HCT116 (cell line): ENCODE measurements at regions not wholly inside any gene's neighbourhood (a gene's known extent, or its start where the extent isn't known, plus 50 kb on each side); places are given as distances from the start of the nearest gene placed in this dataset.

Experiments used
- ATAC-seq: fragments of 200-7000 bp; cut with Tn5 transposase; 2 replicates; pipeline ENCODE4 v1.9.1; 2020; ENCODE audit warnings: mild to moderate bottlenecking, moderate library complexity
- BruUV-seq: library from RNA; stranded (reverse); fragments of 400-500 nt; replicated peaks from 2 replicates; lab custom pipeline; 2021; lab: Mats Ljungman, UMichigan
- CTCF ChIA-PET: fragments of 300-600 bp; sonication (Branson Sonifier 250); formaldehyde crosslinking; loops from one replicate; lab custom pipeline; 2021; ENCODE audit warnings: antibody characterized with exemption; lab: Charles Lee
- POLR2A ChIA-PET: fragments of 300-600, 350-600 bp; sonication (Branson Sonifier 250); formaldehyde crosslinking; loops from one replicate; lab custom pipeline; 2021; ENCODE audit warnings: antibody characterized with exemption; lab: Charles Lee
- RAD21 ChIA-PET, 2 experiments: fragments of 300-600 bp; sonication (Branson Sonifier 250); formaldehyde crosslinking; loops; one replicate each; lab custom pipeline; 2023; ENCODE audit warnings: low total read pairs in 2 of 2; ENCODE audit not compliant: uncharacterized antibody in 2 of 2, unreplicated experiment in 2 of 2, low non-redundant PET in 1 of 2; lab: Charles Lee
- DNase-seq: peaks from one replicate; pipeline ENCODE4 v3.0.0-alpha.2; 2010; ENCODE audit warnings: low read depth, low spot score
- H2AFZ ChIP-seq: fragments of 200-600 bp; shearing (Covaris generic), sonication (generic); 2 replicates; pipeline ENCODE4 v1.6.1; 2017; ENCODE audit warnings: low read depth, mixed run types, mixed read lengths, antibody characterized with exemption, low read length; ENCODE audit not compliant: poor library complexity, severe bottlenecking
- H3K27ac ChIP-seq: 2 replicates; pipeline ENCODE4 v1.5.1; 2012; ENCODE audit warnings: low read depth, low read length
- H3K27me3 ChIP-seq: fragments of 200-600 bp; sonication (generic); 2 replicates; pipeline ENCODE4 v1.6.1; 2016; ENCODE audit warnings: mixed run types, low read length, mixed read lengths; ENCODE audit not compliant: insufficient read depth
- H3K36me3 ChIP-seq, 2 experiments: fragments of 200-500 bp in 1 of 2; fragments of 200-600 bp in 1 of 2; sonication (Bioruptor generic) in 1 of 2; sonication (generic) in 1 of 2; 2 replicates each; pipeline versions ENCODE4 v1.5.1 to v1.6.1; 2014 to 2016; ENCODE audit warnings: low read length in 2 of 2, inconsistent platforms in 1 of 2, mixed read lengths in 1 of 2, mixed run types in 1 of 2; ENCODE audit not compliant: insufficient read depth in 2 of 2, control insufficient read depth in 1 of 2
- H3K4me1 ChIP-seq, 2 experiments: fragments of 200-600 bp in 1 of 2; sonication (generic) in 1 of 2; 2 replicates each; pipeline versions ENCODE4 v1.5.1 to v1.6.1; 2012 to 2017; ENCODE audit warnings: low read length in 2 of 2, inconsistent platforms in 1 of 2, mild to moderate bottlenecking in 1 of 2, mixed read lengths in 1 of 2, mixed run types in 1 of 2, moderate library complexity in 1 of 2; ENCODE audit not compliant: insufficient read depth in 2 of 2, control insufficient read depth in 1 of 2
- H3K4me2 ChIP-seq: fragments of 200-600 bp; sonication (generic); 2 replicates; pipeline ENCODE4 v1.6.1; 2017; ENCODE audit warnings: mixed run types, low read length, mixed read lengths
- H3K4me3 ChIP-seq, 2 experiments: fragments of 200-600 bp in 1 of 2; sonication (generic) in 1 of 2; replicated peaks in 1 of 2; 2 replicates each; pipeline ENCODE4 v1.5.1; 2011 to 2016; ENCODE audit warnings: low read length in 2 of 2, control low read depth in 1 of 2, low read depth in 1 of 2, mild to moderate bottlenecking in 1 of 2, mixed read lengths in 1 of 2, mixed run types in 1 of 2
- H3K79me2 ChIP-seq: fragments of 200-600 bp; sonication (generic); 2 replicates; pipeline ENCODE4 v1.6.1; 2017; ENCODE audit warnings: mild to moderate bottlenecking, mixed run types, low read length, moderate library complexity, mixed read lengths; ENCODE audit not compliant: insufficient read depth
- H3K9ac ChIP-seq: fragments of 200-600 bp; sonication (generic); 2 replicates; pipeline ENCODE4 v1.6.1; 2016; ENCODE audit warnings: low read length, mixed read lengths
- H3K9me2 ChIP-seq: fragments of 200-600 bp; sonication (generic), shearing (Covaris generic); 2 replicates; pipeline ENCODE4 v1.6.1; 2017; ENCODE audit warnings: mixed run types, mild to moderate bottlenecking, moderate library complexity; ENCODE audit not compliant: insufficient read depth
- H3K9me3 ChIP-seq, 2 experiments: fragments of 200-500 bp in 1 of 2; fragments of 200-600 bp in 1 of 2; sonication (Bioruptor generic) in 1 of 2; sonication (generic) in 1 of 2; 2 replicates each; pipeline ENCODE4 v1.6.1; 2014 to 2017; ENCODE audit warnings: low read length in 2 of 2, mixed read lengths in 2 of 2, inconsistent platforms in 1 of 2, low read depth in 1 of 2, mild to moderate bottlenecking in 1 of 2, mixed run types in 1 of 2, moderate library complexity in 1 of 2; ENCODE audit not compliant: control insufficient read depth in 1 of 2, insufficient read depth in 1 of 2
- H4K20me1 ChIP-seq: fragments of 200-600 bp; sonication (generic), shearing (Covaris generic); 2 replicates; pipeline ENCODE4 v1.6.1; 2017; ENCODE audit warnings: mixed run types, mild to moderate bottlenecking, moderate library complexity; ENCODE audit not compliant: insufficient read depth
- ATF3 ChIP-seq: IDR thresholded peaks from 2 replicates; pipeline ENCODE4 v1.6.1; 2012
- CEBPB ChIP-seq: IDR thresholded peaks from 2 replicates; pipeline ENCODE4 v1.6.1; 2012; ENCODE audit warnings: low read depth
- EZH2phosphoT487 ChIP-seq: fragments of 200-600 bp; IDR thresholded peaks from 2 replicates; pipeline ENCODE4 v1.6.1; 2018; ENCODE audit warnings: antibody characterized with exemption, borderline replicate concordance
- JUND ChIP-seq: IDR thresholded peaks from 2 replicates; pipeline ENCODE4 v1.6.1; 2012
- MAX ChIP-seq: IDR thresholded peaks from 2 replicates; pipeline ENCODE4 v1.6.1; 2012
- SIN3A ChIP-seq: IDR thresholded peaks from 2 replicates; pipeline ENCODE4 v1.6.1; 2012; ENCODE audit warnings: low read depth
- SRF ChIP-seq: IDR thresholded peaks from 2 replicates; pipeline ENCODE4 v1.6.1; 2012; ENCODE audit warnings: low read depth
- TCF7L2 ChIP-seq: IDR thresholded peaks from 2 replicates; pipeline ENCODE4 v1.7.0; 2011; ENCODE audit warnings: borderline replicate concordance, inconsistent platforms; ENCODE audit not compliant: insufficient read depth, insufficient read length; ENCODE audit errors: extremely low read depth
- YY1 ChIP-seq: IDR thresholded peaks from 2 replicates; pipeline ENCODE4 v1.6.1; 2011; ENCODE audit warnings: low read length, low read depth, moderate library complexity, mild to moderate bottlenecking; ENCODE audit not compliant: insufficient replicate concordance; ENCODE audit errors: extremely low read depth
- ZFX ChIP-seq: fragments of 450-650 bp; IDR thresholded peaks from 2 replicates; pipeline ENCODE4 v1.6.1; 2017
- ZNF274 ChIP-seq: fragments of 200-500 bp; sonication (Bioruptor generic); IDR thresholded peaks from 2 replicates; pipeline ENCODE4 v1.6.1; 2014; ENCODE audit warnings: mild to moderate bottlenecking, low read depth, low read length, inconsistent platforms
- intact Hi-C: fragments of 100-400 bp; cut with micrococcal nuclease; formaldehyde crosslinking; loops from 2 replicates; pipeline ENCODE4 v1.10.0; 2022

GRCh38 chr21:25127007-25127406 is 480.3 kb downstream of the MRPL39 start:
- ChIA-PET RAD21 (no interaction called here), POLR2A (no interaction called here)
- no TSS peak for BruUV-seq
- DNase-seq: no peak
- TF ChIP-seq JUND (no peak), MAX (no peak), ZNF274 (no peak), ZFX (no peak), CEBPB (no peak), YY1 (no peak), ATF3 (no peak), SRF (no peak), EZH2phosphoT487 (no peak), TCF7L2 (no peak)
- TF ChIP-seq, all 23 proteins: peak for 0
- ATAC-seq: no peak
- Histone ChIP-seq H4K20me1 (no peaks in the 10 kb centered on the region), H3K36me3 (no peaks in the 10 kb centered on the region), H3K4me3 (no peak overlapping the region), H3K9ac (no peak overlapping the region), H3K4me2 (no peak overlapping the region), H3K9me2 (no peaks in the 10 kb centered on the region), H3K9me3 (peaks cover 9 to 28% of the 10 kb centered on the region in 2 experiments; a peak in 3 of 4 replicates), H3K79me2 (no peaks in the 10 kb centered on the region), H3K4me1 (no peaks in the 10 kb centered on the region), H3K27ac (no peak overlapping the region), H3K27me3 (no peaks in the 10 kb centered on the region), H2AFZ (no peak overlapping the region)
- intact Hi-C loops: no loop called here
- CTCF ChIA-PET: no interaction called here

GRCh38 chr21:25126564-25126963 is 480.7 kb downstream of the MRPL39 start:
- ChIA-PET CTCF (no interaction called here), RAD21 (no interaction called here), POLR2A (no interaction called here)
- Histone ChIP-seq H3K4me1 (no peaks in the 10 kb centered on the region), H4K20me1 (no peaks in the 10 kb centered on the region), H3K27ac (no peak overlapping the region), H3K4me2 (no peak overlapping the region), H3K36me3 (no peaks in the 10 kb centered on the region), H3K9me2 (no peaks in the 10 kb centered on the region), H3K27me3 (no peaks in the 10 kb centered on the region), H3K4me3 (no peak overlapping the region), H3K79me2 (no peaks in the 10 kb centered on the region), H3K9ac (no peak overlapping the region), H3K9me3 (peaks cover 9 to 29% of the 10 kb centered on the region in 2 experiments; a peak in 3 of 4 replicates), H2AFZ (no peak overlapping the region)
- no TSS peak for BruUV-seq
- intact Hi-C loops: no loop called here
- TF ChIP-seq SIN3A (no peak), CEBPB (no peak)
- ATAC-seq (no peak), DNase-seq (no peak)
